ENCODE measurements at regions not wholly inside any gene's neighbourhood (a gene's known extent, or its start where the extent isn't known, plus 50 kb on each side); places are given as distances from the start of the nearest gene placed in this dataset.
A peak's percentile ranks its signal among the peaks of the same experiment; 100 is the strongest.

GRCh38 chr17:73985466-73986015 is 217.9 kb upstream of the RPL38 start:
- Histone ChIP-seq H3K4me3 (ENCODE audit: low read depth in 2 of 2, low read length in 2 of 2) (no peak overlapping the region), H3K4me1 (ENCODE audit: control insufficient read depth, insufficient read depth, low read length) (no peaks in the 10 kb centered on the region), H3K27ac (ENCODE audit: low read length) (no peak overlapping the region), H3K27me3 (ENCODE audit: control insufficient read depth, insufficient read depth, low read length) (peaks cover 2% of the 10 kb centered on the region; the same call in 1 of the 2 replicates), H3K9me3 (ENCODE audit: control insufficient read depth, insufficient read depth, low read depth, low read length) (no peaks in the 10 kb centered on the region), H3K36me3 (ENCODE audit: control insufficient read depth, insufficient read depth, low read length) (no peaks in the 10 kb centered on the region)
- POLR2A ChIA-PET, result no interaction called here
- BruUV-seq (replicated peaks), result no TSS peak
- DNase-seq (ENCODE audit: low read depth, low spot score) (no peak), ATAC-seq (no peak)
- CTCF ChIA-PET, result interaction anchor here (0.7 kb wide), 1 partner anchor 43 kb away, joined by 3 read pairs; no protein-coding TSS in a partner anchor
- TF ChIP-seq TCF7L2 (IDR thresholded peaks at IDR 0.05; ENCODE audit: low read depth, low read length), result no peak
- TF ChIP-seq REST (IDR thresholded peaks at IDR 0.05; ENCODE audit: insufficient read depth in 1 of 2, low read depth in 2 of 2, low read length in 1 of 2), result no peak
- no peak for TF ChIP-seq SIN3A (IDR thresholded peaks at IDR 0.05; ENCODE audit: borderline replicate concordance, insufficient read depth, low read depth, low read length)
- TF ChIP-seq POLR2AphosphoS5 (IDR thresholded peaks at IDR 0.05; ENCODE audit: low read depth, low read length), result no peak
- TF ChIP-seq CTCF (IDR thresholded peaks at IDR 0.05), result no peak
- in situ Hi-C loops (cut with HindIII; ENCODE audit: low pct_unique_long_range_greater_than_20kb, low sequenced_read_pairs), result no loop called here
- intact Hi-C loops (cut with micrococcal nuclease; ENCODE audit: unreplicated experiment), result no loop called here

GRCh38 chr17:73986641-73987177 is 216.8 kb upstream of the RPL38 start:
- BruUV-seq (replicated peaks), result no TSS peak
- ChIA-PET CTCF (interaction anchor here (1.1 kb wide), 1 partner anchor 277 kb away, joined by 3 read pairs; no protein-coding TSS in a partner anchor), POLR2A (no interaction called here)
- no peaks in the 10 kb centered on the region for H3K4me1 ChIP-seq (ENCODE audit: control insufficient read depth, insufficient read depth, low read length)
- H3K36me3 ChIP-seq (ENCODE audit: control insufficient read depth, insufficient read depth, low read length), result no peaks in the 10 kb centered on the region
- in situ Hi-C loops (cut with HindIII; ENCODE audit: low pct_unique_long_range_greater_than_20kb, low sequenced_read_pairs), result no loop called here
- ATAC-seq, result 0 out of 2 replicates have a peak, but pooled peaks have one; percentile 46
- no peak overlapping the region for H3K27ac ChIP-seq (ENCODE audit: low read length)
- no peak overlapping the region for H3K4me3 ChIP-seq (ENCODE audit: low read depth in 2 of 2, low read length in 2 of 2)
- H3K9me3 ChIP-seq (ENCODE audit: control insufficient read depth, insufficient read depth, low read depth, low read length), result no peaks in the 10 kb centered on the region
- peaks cover 4% of the 10 kb centered on the region; the same call in 1 of the 2 replicates for H3K27me3 ChIP-seq (ENCODE audit: control insufficient read depth, insufficient read depth, low read length)
- intact Hi-C loops (cut with micrococcal nuclease; ENCODE audit: unreplicated experiment), result no loop called here
- DNase-seq (ENCODE audit: low read depth, low spot score), result no peak
- no peak for TF ChIP-seq REST (IDR thresholded peaks at IDR 0.05; ENCODE audit: insufficient read depth in 1 of 2, low read depth in 2 of 2, low read length in 1 of 2)

All from Panc1 (cell line).